HG02943 (cell line): ENCODE measurements at regions not wholly inside any gene's neighbourhood (a gene's known extent, or its start where the extent isn't known, plus 50 kb on each side); places are given as distances from the start of the nearest gene placed in this dataset.

Experiments
- ATAC-seq: cut with Tn5 transposase; IDR thresholded peaks from one replicate; pipeline ENCODE4 v1.9.1; 2021; ENCODE audit warnings: mild to moderate bottlenecking, low read depth, moderate library complexity; ENCODE audit not compliant: unreplicated experiment

GRCh38 chr13:39159393-39159792, 121.1 kb downstream of the NHLRC3 start:
- no peak for ATAC-seq

- no peak for ATAC-seq
Observed at GRCh38 chr13:39159846-39160370, 121.7 kb downstream of the NHLRC3 start.

GRCh38 chr13:39167018-39167417, 128.8 kb downstream of the NHLRC3 start:
- no peak for ATAC-seq

- ATAC-seq = no peak
Observed at GRCh38 chr13:39170711-39171110, 132.5 kb downstream of the NHLRC3 start.

- ATAC-seq = no peak
Observed at GRCh38 chr13:39185326-39185725, 147.1 kb downstream of the NHLRC3 start.

- no peak for ATAC-seq
Observed at GRCh38 chr13:39186205-39186875, 148.1 kb downstream of the NHLRC3 start.

- ATAC-seq = no peak
Observed at GRCh38 chr13:39189778-39190177, 151.5 kb downstream of the NHLRC3 start.

- ATAC-seq = no peak
Observed at GRCh38 chr13:39196965-39197646, 158.8 kb downstream of the NHLRC3 start.

GRCh38 chr13:39197647-39198007, 159.4 kb downstream of the NHLRC3 start:
- ATAC-seq = no peak

GRCh38 chr13:39200249-39200910, 162.1 kb downstream of the NHLRC3 start:
- ATAC-seq = no peak

- ATAC-seq = no peak
Observed at GRCh38 chr13:39201180-39201579, 162.9 kb downstream of the NHLRC3 start.

GRCh38 chr13:39202746-39203145, 164.5 kb downstream of the NHLRC3 start:
- ATAC-seq = no peak

GRCh38 chr13:39208636-39209035, 170.4 kb downstream of the NHLRC3 start:
- no peak for ATAC-seq

GRCh38 chr13:39209731-39210531, 171.7 kb downstream of the NHLRC3 start:
- no peak for ATAC-seq

- no peak for ATAC-seq
Observed at GRCh38 chr13:39210961-39211534, 172.8 kb downstream of the NHLRC3 start.

- ATAC-seq = no peak
Observed at GRCh38 chr13:39215971-39216370, 177.7 kb downstream of the NHLRC3 start.

- ATAC-seq = no peak
Observed at GRCh38 chr13:39217471-39217870, 179.2 kb downstream of the NHLRC3 start.

- ATAC-seq = no peak
Observed at GRCh38 chr13:39224671-39225240, 186.5 kb downstream of the NHLRC3 start.

GRCh38 chr13:39225860-39226259, 187.6 kb downstream of the NHLRC3 start:
- ATAC-seq = no peak

GRCh38 chr13:39226359-39226758, 188.1 kb downstream of the NHLRC3 start:
- no peak for ATAC-seq
